ENCODE measurements at regions not wholly inside any gene's neighbourhood (a gene's known extent, or its start where the extent isn't known, plus 50 kb on each side); places are given as distances from the start of the nearest gene placed in this dataset.

- Histone ChIP-seq H3K4me3 (no peak overlapping the region), H3K9me3 (no peaks in the 10 kb centered on the region), H3K27me3 (no peaks in the 10 kb centered on the region), H3K4me1 (ENCODE audit: insufficient read depth) (no peaks in the 10 kb centered on the region), H3K27ac (no peak overlapping the region), H3K36me3 (no peaks in the 10 kb centered on the region)
- 12 to 15% (median 12%) methylated on average over 4 of the region's 4 CpGs for WGBS, 3 donors
- intact Hi-C loops (cut with DNase I) = no loop called here
- TF ChIP-seq CTCF (IDR thresholded peaks at IDR 0.05) = no peak
- no peak for TF ChIP-seq POLR2A (IDR thresholded peaks at IDR 0.05)
- DNase-seq = no peak
Observed at GRCh38 chr4:66539745-66540144, 869.5 kb upstream of the EPHA5 start.

- Histone ChIP-seq H3K36me3 (no peaks in the 10 kb centered on the region), H3K4me1 (ENCODE audit: insufficient read depth) (no peaks in the 10 kb centered on the region), H3K9me3 (no peaks in the 10 kb centered on the region), H3K27ac (no peak overlapping the region), H3K27me3 (no peaks in the 10 kb centered on the region), H3K4me3 (no peak overlapping the region)
- WGBS, 3 donors = 18 to 43% (median 29%) methylated on average over 3 of the region's 3 CpGs
- intact Hi-C loops (cut with DNase I) = no loop called here
- DNase-seq = no peak
- TF ChIP-seq CTCF (IDR thresholded peaks at IDR 0.05) (no peak), POLR2A (IDR thresholded peaks at IDR 0.05) (no peak), EP300 (IDR thresholded peaks at IDR 0.05) (no peak)
Observed at GRCh38 chr4:66524781-66525180, 854.5 kb upstream of the EPHA5 start.

- H3K27me3 ChIP-seq = no peaks in the 10 kb centered on the region
- H3K27ac ChIP-seq = no peak overlapping the region
- H3K36me3 ChIP-seq = no peaks in the 10 kb centered on the region
- intact Hi-C loops (cut with DNase I) = no loop called here
- no peak for TF ChIP-seq CTCF (IDR thresholded peaks at IDR 0.05)
- TF ChIP-seq POLR2A (IDR thresholded peaks at IDR 0.05) = no peak
- no peak for TF ChIP-seq EP300 (IDR thresholded peaks at IDR 0.05)
- H3K4me3 ChIP-seq = no peak overlapping the region
- H3K4me1 ChIP-seq (ENCODE audit: insufficient read depth) = no peaks in the 10 kb centered on the region
- no peak for DNase-seq
- no peaks in the 10 kb centered on the region for H3K9me3 ChIP-seq
Observed at GRCh38 chr4:66522244-66522643, 852.0 kb upstream of the EPHA5 start.

- Histone ChIP-seq H3K27ac (no peak overlapping the region), H3K36me3 (no peaks in the 10 kb centered on the region), H3K27me3 (no peaks in the 10 kb centered on the region), H3K9me3 (no peaks in the 10 kb centered on the region), H3K4me3 (no peak overlapping the region), H3K4me1 (ENCODE audit: insufficient read depth) (no peaks in the 10 kb centered on the region)
- WGBS, 3 donors = 71 to 86% (median 82%) methylated on average over 2 of the region's 2 CpGs
- no peak for DNase-seq
- TF ChIP-seq EP300 (IDR thresholded peaks at IDR 0.05) = no peak
- no peak for TF ChIP-seq POLR2A (IDR thresholded peaks at IDR 0.05)
- no peak for TF ChIP-seq CTCF (IDR thresholded peaks at IDR 0.05)
- intact Hi-C loops (cut with DNase I) = no loop called here
Observed at GRCh38 chr4:66516940-66517339, 846.7 kb upstream of the EPHA5 start.

GRCh38 chr4:66506985-66507384, 836.7 kb upstream of the EPHA5 start:
- no peaks in the 10 kb centered on the region for H3K4me1 ChIP-seq (ENCODE audit: insufficient read depth)
- H3K36me3 ChIP-seq = no peaks in the 10 kb centered on the region
- H3K4me3 ChIP-seq = no peak overlapping the region
- DNase-seq = no peak
- H3K27ac ChIP-seq = no peak overlapping the region
- intact Hi-C loops (cut with DNase I) = no loop called here
- no peaks in the 10 kb centered on the region for H3K9me3 ChIP-seq
- no peaks in the 10 kb centered on the region for H3K27me3 ChIP-seq
- TF ChIP-seq POLR2A (IDR thresholded peaks at IDR 0.05) (no peak), EP300 (IDR thresholded peaks at IDR 0.05) (no peak), CTCF (IDR thresholded peaks at IDR 0.05) (no peak)
- WGBS, 3 donors = 83 to 93% (median 86%) methylated on average over 2 of the region's 2 CpGs

Data from ovary (tissue), 7 donors.